ENCODE measurements at regions not wholly inside any gene's neighbourhood (a gene's known extent, or its start where the extent isn't known, plus 50 kb on each side); places are given as distances from the start of the nearest gene placed in this dataset.
"Not testable (repeated sequence)": the region's sequence is repeated elsewhere in the genome, so short reads cannot be mapped to it uniquely, and the experiment has no call there.

DNA sequence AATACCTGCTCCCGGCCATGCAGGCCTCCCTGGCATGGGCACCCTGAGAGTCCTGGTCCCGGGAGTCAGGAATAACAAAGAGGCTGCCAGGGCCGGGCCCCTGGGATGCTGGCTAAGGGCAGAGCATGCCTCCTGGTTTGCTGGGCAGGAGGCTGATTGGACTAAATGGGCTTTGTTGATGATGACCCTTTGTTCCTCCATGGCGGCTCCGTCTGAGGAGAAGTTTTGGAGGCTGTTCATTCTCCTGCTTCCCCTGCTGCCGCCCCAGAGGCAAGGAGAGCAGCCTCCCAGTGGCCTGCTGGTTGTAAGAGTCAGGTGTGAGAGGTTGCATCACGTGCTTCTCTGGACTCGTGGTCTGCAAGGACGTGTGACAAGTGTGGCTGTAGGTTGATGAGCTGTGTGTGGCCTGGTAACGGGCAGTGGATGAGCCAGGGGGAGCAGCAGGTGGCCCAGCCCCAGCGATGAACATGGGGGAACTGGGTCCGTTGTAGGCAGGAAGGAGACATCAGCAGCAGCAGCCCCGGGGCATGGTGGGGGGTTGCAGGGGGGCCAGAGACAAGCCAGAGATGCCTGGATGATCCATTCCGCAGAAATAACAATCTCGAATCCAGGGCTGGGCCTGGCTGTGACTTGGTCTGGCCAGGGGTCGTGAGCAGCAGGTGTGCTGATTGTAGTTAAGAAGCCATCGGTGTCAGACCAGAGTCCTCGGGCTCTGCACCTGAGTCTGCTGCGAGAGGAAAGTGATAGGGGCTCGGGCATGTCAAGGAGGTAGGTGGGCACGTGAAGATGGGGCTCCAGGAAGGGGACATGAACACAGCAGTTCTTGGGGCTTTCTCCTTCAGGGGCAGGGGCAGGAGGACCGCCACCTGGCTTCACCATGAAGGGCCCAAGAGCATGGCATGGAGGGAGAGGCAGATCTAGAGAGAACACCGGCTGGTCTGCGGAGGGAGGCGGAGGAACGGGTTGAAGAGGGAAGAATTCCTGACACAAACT is 101.4 kb downstream of the TNFRSF13B start:
- DNase-seq: no peak

DNA sequence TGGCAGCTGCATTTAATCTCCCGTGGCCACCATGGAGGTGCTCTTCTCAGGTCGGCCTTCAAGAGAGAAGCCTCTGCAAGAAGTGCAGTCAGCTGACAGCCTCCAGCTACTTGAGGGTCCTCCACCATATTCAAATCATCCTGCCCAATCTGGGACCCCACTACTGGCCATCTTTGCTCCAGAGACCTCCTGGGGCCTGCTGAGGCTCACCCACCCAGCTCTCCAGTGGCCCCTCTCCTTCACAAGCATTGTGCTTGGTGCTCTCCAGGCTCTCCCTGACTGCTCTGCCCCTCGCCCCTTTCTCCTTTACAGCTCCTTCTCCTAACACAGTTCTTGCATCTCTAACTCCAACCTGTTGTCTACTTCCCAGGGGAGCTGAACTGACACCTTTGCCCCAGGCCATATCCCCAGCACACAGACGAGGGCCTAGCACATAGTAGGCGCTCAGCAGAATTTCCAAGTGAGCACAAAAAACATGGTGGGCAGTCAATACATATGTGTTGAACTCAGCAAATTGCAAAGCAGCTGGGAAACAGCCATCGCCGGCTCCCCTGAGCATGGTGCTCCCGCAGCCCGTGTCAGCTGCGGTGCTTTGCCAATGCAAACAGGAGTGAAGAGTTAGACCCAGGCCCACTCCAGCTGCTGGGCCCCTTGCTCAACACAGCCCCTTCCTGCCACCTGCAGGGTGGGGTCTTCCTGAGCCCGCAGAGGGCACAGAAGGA is 102.2 kb downstream of the TNFRSF13B start:
- not testable (repeated sequence) for DNase-seq

DNA sequence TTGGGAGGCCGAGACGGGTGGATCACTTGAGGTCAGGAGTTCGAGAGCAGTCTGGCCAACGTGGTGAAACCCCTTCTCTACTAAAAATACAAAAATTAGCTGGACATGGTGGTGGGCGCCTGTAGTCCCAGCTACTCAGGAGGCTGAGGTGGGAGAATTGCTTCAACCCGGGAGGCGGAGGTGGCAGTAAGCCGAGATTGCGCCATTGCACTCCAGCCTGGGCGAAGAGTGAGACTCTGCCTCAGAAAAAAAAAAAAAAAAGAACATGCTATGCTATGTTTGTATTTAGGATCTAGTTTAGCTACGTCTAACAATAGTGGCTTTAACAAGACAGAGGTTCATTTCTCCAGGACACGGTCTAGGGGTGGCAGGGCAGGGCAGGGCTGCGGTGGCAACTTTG is 103.3 kb downstream of the TNFRSF13B start:
- DNase-seq: not testable (repeated sequence)

DNA sequence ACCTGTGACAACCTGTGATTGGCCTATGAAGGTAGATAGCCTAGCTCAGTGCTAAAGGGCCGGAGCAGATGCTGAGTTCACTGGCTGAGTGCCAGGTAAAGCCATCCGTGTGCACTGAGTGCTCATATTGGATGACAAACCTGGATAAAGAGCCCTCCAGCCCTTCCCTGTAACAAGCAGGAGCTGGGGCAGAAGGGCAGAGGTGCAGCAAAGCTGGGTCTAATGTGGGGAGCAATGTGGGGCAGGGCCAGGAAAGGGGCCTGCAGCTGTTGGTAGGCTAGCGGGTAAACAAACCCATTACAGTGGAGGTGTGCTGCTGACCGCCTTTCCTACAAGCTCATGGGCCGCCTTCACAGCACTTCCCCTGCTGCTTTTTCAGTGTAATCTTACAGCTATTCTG is 104.4 kb downstream of the TNFRSF13B start:
- DNase-seq: not testable (repeated sequence)

DNA sequence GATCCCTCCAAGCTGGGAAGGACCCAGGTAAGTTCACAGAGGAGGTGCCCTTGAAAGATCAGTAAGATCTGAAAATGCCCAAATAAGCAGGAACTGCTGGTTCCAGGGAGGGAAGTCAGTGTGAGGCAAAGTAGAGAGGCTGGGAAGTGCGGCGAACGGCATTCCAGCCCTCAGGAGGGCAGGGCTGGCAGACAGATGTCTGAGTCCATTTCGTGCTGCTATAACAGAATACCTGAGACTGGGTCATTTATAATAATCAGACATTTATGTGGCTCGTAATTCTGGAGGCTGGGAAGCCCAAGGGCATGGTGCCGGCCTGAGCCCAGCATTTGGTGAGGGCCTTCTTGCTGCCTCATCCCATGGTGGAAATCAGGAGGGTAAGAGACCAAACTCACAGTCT is 105.1 kb downstream of the TNFRSF13B start:
- not testable (repeated sequence) for DNase-seq

DNA sequence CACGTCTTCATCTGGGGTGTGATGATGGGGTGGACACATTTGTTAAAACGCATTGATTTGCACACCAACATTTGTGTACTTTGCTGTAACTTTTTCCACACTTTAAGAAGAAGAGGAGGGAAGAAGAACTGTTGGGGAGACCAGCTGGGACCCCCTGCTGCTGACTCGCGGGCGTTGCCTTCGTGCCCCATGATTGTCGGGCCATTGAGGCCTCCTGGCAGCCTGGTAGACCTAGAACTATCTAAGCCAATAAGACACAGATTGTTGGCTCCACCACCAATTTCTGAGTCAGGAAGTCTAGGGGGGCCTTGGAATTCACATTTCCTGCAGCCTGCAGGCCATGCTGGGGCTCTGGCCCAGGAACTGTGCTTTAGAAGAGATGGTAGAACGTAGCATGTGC is 105.5 kb downstream of the TNFRSF13B start:
- no peak for DNase-seq

DNA sequence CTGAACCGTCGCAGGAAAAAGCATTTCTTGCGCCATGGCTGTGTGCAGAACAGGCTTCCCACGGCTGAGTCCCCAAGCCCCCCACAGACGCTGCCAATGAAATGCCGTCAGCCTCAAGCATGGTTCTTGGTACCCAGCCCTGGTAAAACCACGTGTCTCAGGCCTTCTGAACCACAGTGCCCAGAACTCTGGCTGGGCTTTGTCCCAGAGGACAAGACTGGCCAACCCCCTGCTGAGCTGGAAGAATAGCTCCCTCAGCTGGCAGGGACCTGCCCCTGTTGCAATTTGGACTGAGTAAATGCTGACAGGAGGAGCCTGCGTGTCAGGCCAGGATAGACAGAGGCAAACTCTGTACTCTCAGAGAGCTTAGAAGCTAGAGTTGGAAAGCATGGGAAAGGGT is 106.2 kb downstream of the TNFRSF13B start:
- DNase-seq: peak in 10 of 56 donors; percentile 7 to 44 (median 19)

DNA sequence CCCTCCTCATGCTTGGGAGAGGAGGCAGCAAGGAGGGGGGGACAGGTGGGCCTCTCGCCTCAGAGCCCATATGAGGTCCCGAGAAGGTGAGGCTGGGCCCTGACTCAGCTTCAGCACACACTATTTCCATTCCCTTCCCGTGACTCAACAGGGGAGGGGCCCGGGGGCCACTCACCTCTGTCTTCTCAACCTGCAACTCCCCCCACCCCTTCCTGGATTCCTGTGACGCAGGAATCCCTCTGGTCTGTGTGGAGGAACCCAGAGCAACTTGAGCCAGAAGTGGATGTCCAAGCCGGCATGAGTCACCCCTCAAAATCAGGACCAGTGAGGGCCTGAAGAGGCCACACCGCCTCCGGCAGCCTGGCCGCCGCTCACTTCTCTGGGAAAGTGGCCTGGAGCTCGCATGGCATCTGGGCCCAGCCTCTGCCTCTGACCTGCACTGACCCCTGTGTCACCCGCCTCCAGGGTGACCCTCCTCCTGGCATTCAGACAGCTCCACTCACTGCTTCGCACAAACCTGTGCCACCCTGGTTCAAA is 106.8 kb downstream of the TNFRSF13B start:
- DNase-seq: not testable (repeated sequence)

DNA sequence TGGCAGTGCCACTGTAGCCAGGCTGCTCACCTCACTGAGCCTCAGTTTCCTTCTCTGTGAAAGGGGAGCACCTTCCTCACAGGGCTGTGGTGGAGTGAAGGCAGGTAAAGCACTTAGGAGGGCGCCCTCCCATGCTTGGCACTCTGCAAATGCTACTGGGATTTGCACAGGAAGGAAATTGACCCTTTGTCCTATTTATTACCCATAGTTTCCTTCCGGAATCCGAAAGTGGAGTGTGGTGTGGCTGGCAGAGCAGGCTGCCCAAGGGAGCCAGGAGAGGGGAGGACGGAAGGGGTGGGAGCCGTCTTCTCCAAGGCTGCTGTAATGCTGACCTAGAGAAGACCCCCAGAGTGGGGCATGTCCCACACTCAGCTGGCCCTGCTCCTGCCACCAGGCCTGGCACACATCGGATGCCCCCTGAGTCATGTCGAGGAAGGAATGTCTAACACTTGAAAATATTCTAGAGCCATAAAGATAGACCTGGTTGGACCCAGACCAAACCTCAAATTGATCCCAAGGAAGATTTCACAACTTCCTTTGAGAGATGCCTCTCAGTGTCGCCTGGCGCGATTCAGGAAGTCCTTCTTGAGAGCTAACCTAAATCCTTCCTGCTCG is 107.3 kb downstream of the TNFRSF13B start:
- not testable (repeated sequence) for DNase-seq

DNA sequence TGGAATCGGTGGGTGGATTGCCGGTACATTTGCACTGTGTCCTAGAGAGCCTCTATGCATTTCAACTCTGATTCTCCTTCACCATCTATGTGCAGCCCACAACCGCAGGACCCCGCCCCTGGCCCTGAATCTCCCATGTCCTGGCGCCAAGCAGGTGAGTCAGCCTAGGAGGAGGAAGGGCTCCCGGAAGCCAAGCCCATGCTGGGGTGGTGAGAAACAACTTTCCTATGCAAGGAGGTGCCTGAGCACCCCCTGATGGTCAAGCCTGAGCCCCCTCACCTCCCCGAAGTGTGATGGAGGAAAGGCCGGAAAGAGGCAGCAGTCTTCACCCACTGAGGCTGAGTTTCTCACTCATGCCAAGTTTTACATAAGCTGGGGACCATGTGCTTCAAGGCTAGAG is 110.8 kb downstream of the TNFRSF13B start:
- not testable (repeated sequence) for DNase-seq

DNA sequence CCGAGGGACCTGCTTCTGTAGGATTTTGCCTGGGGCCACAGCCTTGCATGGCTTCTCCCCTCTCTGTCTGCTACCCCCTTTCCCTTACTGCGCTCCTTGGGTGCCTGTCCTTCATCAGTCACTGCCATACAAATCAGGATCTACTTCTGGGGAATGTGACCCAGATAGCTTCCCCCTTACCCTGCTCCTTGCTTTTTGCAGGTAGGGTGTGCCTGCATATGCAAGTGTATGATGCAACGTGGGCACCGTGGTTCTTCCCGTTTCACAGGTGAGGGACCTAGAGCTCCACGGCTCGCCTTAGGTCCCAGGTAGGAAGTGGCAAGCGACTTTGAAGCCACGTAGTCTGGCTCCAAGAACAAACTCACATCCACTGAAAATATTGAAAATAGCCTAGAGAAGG is 111.5 kb downstream of the TNFRSF13B start:
- not testable (repeated sequence) for DNase-seq

DNA sequence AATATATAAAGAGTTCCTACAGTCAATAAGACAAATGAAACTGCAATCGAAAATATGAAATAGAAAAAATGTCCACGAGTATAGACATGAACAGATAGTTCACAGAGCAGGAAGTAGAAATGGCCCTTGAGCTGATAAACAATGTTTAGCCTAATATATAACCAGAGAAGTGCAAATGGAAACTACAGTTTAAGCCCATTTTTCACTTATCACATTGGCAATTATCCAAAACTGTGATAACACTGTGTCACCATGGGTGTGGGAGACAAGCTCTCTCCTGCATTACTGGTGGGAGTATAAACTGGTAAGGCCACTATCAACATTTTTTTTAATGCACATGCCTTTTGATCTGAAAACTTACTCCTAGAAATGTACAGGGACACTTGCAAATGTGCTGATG is 112.4 kb downstream of the TNFRSF13B start:
- not testable (repeated sequence) for DNase-seq

DNA sequence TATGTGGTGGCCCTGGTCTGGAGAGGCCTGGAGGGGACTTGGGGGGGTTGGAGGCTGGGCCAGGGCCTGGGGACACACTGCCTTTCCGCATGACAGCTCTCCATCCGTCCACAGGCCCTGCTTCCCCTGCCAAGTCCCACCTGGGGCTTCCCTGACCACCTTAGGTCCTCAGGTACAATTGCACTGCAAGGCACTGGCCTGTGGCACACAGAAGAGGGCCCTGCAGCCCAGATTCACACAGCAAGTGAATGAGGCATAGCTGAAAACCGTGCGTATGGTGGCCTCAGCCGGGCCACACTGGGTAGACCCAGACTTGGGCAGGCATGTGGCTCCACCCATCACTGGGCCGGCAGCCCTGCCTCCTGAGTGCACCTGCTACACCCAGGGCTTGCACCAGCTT is 114.2 kb downstream of the TNFRSF13B start:
- DNase-seq: not testable (repeated sequence)

DNA sequence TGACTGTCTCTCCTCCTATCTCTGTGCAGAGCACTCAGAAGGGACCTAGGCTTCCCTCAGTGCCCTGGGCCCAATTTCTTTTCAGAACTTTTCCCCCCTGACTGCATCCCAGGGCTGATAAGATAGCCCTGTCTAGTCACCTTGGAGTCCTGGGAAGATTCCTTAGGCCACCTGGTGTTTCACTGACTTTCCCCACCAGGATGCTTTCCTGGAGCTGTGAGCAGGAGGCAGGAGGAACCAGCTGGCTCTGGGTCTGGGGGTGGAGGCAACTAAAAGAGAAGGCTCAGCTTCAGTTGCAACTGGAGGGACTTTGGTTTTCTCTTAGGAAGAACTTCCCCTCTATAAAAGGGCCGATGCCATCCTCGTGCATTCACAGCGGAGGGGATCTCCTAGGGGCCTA is 115.1 kb downstream of the TNFRSF13B start:
- not testable (repeated sequence) for DNase-seq

DNA sequence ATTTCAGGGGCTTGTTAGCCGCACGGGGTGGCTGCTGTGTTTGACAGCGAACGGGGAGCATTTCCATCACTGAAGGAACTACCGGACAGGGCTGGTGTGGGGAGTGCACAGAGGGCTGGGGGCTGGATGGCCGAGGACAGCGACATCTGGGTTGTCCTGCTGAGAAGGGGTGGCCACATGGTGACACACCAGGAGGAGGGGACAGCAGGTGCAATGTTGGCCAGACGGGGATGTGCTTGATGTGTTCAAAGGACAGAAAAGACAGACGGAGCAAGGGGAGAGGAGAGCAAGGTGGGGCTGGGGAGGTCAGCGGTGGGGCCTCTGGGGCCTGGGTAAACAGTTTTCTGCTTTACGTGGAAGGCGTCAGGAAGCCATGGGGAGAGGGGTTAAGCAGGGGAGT is 115.7 kb downstream of the TNFRSF13B start:
- DNase-seq: not testable (repeated sequence)

DNA sequence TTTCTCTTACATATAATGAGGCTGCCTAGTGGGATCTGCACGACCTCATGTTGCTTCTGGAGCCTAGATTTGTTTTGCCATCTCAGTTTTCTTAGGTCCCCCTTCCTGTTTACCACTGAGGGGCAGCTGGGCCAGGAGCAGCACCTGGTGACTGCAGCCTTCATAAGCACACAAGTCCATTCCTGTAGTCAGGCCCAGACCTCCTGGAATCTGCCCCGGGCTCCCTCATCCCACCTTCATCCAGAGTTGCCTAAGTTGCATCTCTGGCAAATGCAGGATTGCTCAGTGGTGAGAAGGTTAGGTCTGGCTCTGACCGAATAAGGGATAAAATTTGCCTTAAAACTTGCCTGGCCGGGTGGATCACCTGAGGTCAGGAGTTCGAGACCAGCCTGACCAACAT is 117.3 kb downstream of the TNFRSF13B start:
- not testable (repeated sequence) for DNase-seq

DNA sequence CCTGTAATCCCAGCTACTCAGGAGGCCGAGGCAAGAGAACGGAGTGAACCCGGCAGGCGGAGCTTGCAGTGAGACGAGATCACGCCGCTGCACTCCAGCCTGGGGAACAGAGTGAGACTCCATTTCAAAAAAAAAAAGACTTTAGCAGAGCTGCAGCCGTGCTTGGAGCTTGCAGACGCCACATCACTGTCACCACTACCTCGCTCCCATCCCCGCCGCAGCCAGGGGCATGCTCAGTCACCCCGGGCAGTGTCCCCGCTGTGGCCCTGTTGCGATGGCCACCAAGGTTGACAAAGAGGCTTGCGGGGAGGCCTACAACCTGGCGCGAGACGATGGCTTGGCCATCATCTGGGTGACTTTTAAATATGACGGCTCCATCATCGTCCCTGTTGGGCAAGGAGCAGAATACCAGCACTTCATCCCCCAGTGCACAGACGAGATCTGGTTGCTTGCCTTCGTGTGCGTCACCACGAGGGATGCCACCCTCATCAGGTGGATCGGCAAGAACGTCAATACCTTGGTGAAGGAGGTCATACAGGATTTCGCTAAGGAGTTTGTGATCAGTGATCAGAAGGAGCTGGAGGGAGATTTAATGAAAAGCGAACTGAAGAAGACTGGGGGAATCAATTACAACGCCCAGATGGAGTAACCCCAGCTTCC is 118.1 kb downstream of the TNFRSF13B start:
- no peak for DNase-seq

DNA sequence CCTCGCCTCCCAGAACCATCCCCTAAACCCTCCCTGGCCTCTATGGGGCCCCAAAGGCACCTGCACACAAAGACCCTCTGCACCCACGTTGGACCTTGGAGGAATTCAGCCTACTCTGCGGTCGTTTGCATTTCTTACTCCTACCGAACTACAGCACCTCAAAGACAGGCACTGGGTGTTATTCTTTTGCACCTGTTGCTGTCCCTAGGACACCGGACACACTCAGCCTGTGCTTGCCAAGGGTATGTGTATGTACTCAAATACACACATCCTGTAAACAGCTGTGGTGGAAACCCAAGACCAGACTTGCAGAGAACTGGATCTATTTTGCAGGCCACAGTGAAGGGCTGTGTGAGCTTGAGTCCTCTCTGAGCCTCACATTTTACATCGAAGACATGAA is 122.1 kb downstream of the TNFRSF13B start:
- not testable (repeated sequence) for DNase-seq

DNA sequence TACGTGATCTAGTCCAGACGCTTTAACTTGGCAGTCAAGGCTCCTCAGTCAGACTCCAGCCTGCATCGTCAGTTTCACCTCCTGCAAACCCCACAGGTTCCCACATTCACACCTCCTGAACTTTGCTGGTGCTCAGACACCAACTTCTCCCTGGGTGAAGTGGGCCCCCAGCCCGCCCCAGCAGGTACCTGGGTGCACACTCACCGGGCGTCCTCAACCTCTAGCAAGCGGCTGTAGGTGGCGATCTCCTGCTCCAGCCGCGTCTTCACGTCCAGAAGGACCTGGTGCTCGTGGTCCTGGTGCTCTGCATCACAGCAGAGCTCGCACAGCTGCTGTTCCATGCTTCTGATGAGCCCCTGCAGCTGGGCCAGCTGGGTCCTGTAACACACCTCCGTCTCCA is 122.9 kb downstream of the TNFRSF13B start:
- DNase-seq: not testable (repeated sequence)

DNA sequence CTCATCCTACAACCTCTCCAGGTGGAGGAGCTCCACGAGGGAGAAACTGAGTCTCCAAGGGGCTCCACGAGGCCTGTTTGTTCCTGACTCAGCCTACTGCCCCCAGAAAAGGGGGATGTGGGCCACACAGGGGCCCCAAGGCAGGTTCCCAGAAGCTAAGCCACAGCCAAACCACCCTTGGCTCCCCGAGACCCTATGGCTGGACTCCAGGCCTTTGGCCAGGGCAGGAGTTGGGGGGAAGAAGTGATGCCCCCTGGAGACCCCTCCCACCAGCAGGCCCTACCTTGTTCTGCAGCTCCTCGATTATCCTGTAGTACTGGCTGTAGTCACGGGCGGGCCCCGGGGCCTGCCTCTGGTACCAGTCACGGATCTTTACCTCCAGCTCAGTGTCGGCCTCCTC is 126.8 kb downstream of the TNFRSF13B start:
- not testable (repeated sequence) for DNase-seq

DNA sequence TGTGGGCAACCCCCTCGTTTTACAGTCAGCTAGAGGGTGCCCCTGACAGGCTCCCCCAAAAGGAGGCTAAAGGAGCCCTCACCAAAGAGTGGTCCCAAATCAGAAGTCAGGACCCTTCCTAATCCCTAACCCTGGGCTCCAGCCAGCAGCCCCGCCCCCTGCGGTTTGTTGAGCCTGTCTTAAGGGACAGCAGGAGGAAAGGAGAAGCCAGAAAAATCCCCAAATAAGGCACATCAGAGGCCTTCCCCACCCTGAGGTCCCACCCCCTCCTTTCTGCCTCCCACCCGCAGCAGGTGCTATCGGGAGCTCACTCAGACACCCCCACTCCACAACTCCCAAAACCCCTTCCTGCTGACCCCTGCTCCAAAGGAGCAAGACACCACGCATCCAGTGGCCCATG is 127.2 kb downstream of the TNFRSF13B start:
- not testable (repeated sequence) for DNase-seq

Measured in amygdala (tissue), 56 donors.